ENCODE measurements at regions not wholly inside any gene's neighbourhood (a gene's known extent, or its start where the extent isn't known, plus 50 kb on each side); places are given as distances from the start of the nearest gene placed in this dataset.
"Not testable (repeated sequence)": the region's sequence is repeated elsewhere in the genome, so short reads cannot be mapped to it uniquely, and the experiment has no call there.

DNA sequence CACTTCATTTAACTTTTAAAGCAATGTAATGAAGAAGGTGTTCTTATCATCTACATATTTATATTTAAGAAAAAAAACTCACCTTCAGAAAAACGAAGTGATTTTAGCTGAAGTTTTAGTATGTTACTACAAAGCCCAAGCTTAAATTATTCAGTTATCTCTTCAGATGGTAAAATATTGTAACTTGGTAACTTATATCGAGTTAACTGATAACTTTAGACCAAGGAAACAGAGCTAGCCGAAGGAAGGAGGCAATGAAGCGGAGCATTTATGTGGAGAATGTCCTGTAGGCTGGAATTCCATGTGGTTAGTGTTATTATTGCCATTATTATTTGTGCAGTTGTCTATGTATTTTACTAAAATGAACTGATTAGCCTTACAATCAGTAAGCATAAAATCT, 1102.1 kb upstream of the LCORL start:
- no peak for DNase-seq

DNA sequence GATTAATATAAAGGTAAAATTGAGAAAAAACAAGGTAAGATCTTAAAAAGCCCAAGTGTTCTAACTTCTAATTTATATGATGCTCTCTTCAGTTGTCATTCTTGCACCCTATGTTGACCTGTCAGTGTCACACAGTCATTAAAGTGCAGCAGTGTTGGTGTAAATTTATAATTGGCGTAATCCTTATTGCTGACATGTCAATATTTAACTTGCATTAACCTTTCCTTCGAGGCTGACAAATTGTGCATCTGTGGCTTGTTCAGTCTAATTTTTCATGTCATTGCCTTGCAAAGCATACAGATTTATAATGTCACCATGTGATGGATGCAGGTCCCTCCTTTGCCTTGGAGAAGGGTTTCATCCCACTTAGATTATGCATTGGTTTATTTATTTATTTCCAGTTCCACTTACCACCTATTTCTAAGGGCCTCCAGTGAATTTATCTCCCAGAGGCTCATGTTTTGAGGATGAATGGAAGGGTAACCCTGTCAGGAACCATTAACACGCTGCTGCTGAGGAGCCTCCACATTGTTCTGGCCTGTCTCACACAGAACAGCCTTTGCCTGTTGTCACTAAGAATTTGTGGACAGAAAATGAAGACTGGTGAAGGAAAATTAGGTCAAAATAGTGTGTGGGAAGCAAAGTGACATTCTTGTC, 1098.5 kb upstream of the LCORL start:
- no peak for DNase-seq

DNA sequence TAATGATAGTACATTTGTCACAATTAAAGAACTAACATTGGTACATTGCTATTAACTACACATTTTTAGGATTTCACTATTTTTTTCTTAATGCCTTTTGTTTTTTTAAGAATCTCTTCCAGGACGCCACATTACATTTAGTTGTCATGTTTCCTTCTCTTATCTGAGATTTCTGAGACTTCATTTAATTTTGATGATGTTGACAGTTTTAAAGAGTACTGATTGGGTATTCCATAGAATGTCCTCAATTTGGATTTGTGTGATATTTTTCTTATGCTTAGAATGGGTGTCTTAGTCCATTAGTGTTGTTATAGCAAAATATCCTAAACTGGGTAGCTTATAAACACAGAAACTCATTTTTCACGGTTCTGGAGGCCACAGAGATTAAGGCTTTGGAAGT, 1095.5 kb upstream of the LCORL start:
- DNase-seq: no peak

DNA sequence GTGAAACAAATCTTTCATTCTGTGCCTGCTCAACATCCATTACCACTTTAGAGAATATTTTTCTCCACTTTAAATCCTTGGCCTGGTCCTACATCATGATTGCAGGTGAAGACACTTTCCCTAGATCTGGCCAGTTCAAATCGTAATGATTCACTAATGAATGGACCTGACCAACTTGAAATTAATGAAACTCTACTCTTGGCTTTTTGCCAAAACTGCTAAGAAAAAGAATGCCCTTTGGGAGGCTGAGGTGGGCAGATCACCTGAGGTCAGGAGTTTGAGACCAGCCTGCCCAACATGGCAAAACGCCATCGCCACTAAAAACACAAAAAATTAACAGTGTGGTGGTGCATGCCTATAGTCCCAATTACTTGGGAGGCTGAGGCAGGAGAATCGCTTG, 1082.6 kb upstream of the LCORL start:
- no peak for DNase-seq

DNA sequence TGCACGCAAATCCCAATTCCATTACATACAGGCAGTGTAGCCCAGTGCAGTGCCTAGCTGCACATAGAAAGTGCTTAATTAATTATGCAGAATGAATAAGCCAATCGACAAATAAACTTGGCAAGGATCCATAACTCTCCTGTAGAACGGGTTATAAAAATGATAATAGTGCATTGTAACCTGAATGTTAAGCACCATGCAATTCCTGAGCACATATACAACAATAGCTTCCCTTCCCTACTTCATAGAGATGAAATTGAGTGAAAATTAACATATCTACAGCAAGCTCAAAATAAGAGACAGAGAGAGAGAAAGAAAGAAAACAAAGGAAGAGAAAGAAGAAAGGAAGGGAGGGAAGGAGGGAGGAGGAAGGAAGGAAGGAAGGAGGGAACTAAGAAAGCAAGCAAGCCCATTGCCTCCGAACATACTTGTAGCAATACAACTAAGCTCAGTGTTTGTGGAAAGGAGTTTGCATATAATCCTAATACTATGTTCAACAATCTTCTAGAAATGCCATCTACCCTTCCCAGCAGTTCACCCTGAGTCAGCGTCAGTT, 1074.0 kb upstream of the LCORL start:
- DNase-seq: no peak

DNA sequence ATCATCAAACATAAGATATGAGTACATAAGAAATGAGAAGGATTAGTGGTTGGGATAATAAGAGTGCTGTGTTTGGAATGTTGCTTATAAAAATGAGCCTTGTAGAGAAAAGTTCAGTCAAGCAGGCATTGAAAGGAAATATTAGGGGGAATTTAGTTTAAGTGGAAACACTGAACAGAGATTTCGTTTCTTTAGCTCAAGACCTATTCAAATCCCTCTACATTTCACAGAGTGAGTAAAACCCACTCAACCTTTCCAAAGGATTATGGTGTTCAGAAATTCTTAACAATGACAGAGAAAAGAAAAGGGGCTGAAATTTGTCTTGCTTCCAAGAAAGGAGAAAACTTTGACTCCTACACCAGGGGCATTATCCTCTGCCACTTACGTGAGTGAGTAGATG, 1072.4 kb upstream of the LCORL start:
- no peak for DNase-seq

DNA sequence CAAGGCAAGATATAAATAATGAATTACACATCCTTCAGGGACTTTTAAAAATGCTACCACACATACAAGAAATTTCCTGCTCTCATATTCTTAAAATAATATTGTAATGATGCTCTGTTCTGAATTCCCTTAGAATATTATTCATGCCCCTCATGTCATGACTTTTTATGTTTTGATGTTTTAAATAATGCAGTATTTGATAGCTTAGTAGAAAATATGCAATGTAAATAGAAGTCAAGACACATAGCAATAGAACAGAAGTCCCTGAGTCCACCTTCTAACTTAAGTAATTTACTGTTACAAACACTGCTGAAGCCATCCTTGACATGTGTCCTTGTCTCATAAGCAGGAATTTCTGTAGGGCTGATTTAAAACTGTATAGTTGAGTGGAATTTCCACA, 1071.2 kb upstream of the LCORL start:
- no peak for DNase-seq

DNA sequence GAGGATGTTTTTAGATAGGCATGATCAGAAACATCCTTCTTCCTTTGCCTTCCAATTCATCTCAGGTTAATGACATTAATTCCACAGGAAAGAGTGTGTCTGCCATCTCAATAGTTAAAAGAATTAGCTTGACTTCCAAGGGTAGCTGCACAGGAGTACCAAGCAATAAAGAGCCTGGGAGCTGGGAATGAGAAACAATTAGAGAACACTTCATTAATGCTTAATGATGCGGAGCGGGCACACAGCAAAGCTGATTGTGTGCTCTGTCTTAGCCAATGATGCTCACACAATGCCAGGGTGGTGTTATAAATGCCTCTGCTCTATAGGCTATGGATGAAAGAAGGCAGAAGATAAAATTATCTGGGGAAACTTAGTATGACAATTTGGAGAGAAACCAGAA, 1052.5 kb upstream of the LCORL start:
- DNase-seq: no peak

DNA sequence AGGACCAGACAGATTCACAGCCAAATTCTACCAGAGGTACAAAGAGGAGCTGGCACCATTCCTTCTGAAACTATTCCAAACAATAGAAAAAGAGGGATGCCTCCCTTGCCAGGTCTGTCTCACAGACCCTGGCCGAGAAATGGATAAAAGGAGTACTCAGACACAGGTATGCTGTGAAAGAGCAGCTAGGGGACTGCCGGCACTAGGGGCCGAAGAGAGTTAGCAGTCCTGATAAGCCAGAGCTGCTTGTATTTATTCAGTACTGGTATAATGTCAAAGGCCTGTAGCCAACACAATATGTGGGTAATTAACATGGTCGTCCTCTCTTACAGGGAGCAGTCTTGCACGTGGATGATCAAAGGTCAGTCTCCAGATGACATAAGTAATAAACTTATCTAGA, 1042.1 kb upstream of the LCORL start:
- DNase-seq: no peak

DNA sequence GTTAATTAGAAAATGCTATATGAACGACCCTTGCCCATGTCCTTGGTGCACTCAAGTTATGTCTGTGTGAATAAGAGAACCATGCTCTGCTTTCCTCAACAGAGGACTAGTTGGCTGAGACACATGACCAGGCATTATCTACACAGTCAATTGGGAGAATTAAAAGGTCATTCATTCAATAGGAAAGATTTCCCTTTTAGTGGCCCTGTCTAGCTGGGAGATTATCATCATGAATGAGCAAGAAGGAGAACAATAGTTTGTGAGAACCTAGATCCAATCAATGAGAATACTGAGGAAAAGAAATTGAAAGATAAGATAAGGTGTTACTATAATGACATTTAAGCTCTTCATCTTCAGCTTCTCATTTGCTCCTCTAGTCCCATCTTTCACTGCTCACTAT, 1033.4 kb upstream of the LCORL start:
- no peak for DNase-seq

DNA sequence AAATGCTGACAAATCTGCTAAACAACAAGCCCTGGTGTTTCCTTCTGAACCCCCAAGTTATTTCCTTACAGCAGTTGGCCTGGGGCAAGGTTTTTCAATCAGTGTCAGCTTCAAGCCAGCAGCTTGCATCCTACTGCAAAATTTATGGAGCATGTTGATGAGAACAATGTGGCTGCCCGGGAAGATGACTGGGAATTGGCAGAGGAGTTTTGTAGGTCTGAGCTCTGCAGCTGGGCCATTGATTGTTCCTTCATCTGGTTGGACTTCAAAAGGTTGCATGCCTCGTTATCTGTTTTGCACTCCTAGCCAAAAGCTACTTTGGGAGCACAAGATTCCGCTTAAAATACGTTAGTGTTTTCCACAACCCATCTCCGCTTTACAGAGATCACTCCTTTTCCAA, 1030.3 kb upstream of the LCORL start:
- DNase-seq: no peak

DNA sequence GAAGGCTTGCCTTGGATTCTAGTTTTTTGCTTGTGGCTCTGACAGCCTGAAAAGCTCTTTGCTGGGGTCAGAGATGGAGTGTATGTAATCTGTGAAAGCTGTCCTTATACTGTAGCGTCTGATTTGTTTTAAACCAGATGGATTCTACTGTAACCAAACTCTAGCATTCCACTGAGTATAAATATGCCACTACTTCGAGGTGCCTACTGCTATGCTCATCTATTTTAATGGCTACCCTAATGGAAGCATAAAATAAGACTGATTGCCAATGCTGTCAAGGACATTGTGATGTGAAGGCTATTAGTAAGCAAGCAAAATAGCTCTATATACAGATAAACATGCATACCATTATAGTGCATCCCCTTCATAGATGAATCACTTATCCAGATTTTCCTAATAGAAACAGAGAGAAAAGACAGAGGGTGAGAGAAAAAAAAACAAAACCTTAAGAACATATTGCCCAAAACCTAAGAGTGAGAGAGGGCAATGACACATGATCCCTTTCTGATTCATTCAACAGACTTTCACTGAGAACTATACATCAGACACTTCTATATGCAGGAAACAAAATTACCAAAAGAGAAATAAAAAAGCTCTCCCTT, 1025.8 kb upstream of the LCORL start:
- DNase-seq: no peak

DNA sequence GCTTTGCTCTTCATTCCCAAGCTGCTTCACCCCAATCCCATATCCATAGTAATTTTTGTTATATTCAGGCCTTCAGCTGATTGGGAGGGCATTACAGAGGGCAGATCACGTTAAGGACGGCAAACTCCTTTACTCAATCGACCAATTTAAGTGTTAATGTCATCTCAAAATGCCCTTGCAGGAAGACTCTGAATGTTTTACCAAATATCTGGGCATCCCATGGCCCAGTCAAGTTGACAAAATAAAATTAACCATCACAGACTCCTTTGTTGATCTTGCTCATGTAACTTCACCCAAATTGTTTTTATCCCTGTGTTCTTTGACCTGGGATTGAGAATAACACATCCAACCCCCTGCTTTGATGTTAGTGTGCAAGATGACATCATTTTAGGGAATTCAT, 1018.3 kb upstream of the LCORL start:
- no peak for DNase-seq

DNA sequence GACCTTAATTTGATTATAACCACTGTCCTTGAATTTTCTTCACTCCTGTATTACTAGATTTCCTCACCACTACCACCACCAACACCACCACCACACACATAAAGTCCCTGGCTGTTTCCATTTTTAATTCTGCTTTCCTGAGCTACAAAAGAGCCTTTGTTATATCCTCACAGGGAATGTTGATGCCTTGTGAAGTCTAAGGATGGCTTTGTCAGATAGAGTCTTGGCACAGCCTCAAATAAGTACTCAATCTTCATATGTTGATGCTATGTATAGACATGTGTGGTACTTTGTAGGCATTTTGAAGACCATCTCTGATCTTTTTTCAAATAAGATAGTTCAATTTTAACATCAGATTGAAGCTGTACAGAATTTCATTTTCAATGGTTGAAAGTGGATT, 1016.7 kb upstream of the LCORL start:
- DNase-seq: no peak

DNA sequence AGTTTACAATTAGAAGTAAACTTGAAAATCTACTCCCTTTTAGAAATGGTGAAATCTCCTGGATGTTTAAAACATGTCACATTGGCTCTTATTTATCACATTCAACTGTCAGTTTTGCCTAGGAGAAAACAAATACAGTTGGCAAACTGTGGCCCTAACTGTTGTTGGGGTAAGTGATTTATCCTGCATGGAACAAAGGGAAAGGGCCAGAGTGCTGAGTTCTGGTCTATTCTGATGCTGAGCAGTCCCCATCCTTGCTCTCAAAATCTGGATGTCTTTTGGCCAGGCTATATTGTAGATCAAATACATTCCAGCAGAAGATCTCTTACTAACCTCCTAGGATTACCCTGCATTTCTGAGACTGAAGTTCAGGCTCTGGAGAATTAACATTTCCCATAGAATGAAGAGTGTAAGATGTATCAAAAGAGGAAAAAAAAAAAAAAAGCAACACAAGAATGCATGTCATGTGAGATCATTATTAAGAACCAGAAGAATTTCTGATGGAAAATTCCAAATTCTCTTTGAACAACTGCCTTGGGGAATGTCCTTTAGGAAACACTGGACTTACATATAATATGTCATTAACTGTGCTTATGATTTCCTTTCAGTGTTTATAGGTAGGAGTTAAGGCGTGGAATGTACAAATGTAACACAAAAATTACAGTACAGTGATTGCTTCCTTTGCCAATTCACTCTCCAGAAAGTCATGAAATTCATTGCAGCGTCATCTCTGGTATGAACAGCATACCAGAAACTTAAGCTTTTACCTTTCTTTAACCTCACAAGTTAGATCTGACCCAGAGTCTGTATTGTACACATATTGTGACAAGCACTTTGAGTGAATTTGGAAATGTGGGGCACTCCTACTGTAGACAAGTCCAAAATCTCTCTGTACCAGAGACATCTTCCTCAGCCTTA, 1012.5 kb upstream of the LCORL start:
- DNase-seq: no peak

DNA sequence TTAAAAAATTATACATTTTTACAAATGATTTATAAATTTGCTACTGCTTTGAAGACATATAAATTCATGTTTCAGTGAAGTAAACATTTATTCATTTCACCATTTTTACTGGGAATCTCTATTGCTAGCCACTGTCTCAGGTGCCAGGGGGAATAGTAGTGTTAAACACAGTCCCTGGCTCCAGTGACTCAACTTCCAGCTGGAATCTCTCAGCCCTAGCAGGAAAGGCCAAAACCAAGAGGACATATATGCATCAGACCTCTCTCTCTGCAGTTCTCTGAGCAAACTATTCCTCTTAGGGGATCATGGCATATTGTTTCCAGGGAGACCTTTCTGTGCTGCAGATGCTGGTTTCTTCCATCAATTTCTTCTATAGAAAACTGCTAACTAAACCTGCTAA, 1009.0 kb upstream of the LCORL start:
- DNase-seq: no peak

DNA sequence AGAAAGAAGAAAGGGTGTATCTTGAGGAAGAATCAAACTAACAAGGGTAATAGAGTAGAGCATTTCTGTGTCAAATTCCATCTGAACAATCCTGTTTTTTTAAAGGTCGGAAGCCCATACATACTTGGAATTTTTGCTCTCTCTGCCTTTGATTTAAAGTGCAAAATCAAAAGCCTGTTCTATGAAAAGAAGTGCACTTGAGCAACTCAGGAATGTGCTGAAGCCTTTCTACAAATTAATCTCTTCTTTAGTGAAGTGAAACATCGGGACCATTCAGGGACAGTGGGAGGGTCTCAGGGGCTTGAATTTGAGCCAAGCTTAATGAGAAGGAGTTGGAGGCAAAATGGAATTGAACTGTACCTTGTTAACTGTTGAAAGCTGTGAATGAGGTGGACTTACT, 1008.5 kb upstream of the LCORL start:
- DNase-seq: no peak

DNA sequence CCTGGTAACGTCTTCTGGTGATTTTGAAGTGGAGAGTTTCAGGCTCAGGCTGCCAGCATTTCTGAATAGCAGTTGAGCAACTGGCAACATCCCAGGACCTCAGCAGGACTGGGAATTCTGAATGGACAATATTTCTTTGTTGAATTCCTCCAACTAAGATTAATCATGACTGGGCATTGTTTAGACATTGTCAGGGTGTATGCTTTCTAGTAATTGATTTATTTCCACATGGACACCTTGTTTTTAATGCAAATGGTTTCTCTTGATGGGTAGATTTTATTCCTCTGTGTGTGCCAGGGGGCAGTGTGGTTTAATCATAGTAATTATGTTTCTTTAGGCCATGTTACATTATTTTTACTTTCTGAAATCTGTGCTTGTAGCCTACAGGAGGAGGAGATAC, 1004.7 kb upstream of the LCORL start:
- DNase-seq: no peak

DNA sequence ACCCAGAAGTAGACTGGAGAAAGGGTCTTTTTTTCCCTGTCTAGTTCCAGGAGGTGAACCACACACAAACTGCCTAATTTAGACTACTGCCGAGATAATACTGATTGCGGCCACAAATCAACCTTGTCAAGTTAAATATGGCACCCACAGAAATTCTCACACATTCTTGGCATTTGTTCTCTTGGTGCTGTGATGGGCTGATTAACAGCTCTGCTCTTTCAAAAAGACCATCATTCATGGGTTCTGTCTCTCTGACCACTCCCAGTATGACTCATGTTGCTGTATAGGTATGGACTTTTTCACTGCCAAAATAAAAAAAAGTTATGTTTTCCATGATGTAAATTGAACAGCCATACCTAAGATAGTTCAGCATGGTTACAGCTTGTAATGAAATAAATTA, 1003.5 kb upstream of the LCORL start:
- no peak for DNase-seq

DNA sequence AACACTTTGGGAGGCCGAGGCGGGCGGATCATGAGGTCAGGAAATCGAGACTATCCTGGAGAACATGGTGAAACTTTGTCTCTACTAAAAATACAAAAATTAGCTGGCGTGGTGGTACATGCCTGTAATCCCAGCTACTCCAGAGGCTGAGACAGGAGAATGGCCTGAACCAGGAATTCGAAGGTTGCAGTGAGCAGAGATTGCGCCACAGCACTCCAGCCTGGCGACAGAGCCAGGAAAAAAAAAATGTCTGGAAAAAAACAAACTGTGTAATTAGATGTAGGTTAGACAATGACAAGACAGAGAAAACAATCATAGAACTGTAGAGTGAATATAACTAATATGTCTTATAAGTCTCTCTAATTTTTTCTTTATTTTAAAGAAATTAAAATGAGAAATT, 1002.5 kb upstream of the LCORL start:
- no peak for DNase-seq

DNA sequence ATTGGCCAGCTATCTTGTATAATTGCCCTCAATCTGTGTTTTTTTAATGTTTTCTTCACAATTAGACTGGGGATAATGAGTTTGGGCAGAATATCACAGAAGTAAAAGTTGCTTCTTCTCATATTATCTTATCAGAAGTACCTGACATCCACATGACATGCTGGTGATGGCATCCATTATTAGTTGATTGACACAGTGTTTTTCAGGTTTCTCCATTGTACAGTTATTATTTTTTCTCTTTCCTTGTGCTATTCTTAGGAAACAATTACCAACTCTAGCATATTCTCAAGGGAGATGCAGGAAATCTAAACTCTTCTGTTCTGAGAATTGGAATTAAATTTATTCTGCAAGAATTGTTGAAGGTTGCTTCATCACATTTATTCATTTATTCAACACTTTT, 1000.1 kb upstream of the LCORL start:
- no peak for DNase-seq

DNA sequence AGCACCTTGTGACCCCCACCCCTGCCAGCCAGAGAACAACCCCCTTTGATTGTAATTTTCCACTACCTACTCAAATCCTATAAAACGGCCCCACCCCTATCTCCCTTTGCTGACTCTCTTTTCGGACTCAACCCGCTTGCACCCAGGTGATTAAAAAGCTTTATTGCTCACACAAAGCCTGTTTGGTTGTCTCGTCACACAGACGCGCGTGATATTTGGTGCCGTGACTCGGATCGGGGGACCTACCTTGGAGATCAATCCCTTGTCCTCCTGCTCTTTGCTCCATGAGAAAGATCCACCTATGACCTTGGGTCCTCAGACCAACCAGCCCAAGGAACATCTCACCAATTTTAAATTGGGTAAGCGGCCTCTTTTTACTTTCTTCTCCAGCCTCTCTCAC, 995.0 kb upstream of the LCORL start:
- not testable (repeated sequence) for DNase-seq

DNA sequence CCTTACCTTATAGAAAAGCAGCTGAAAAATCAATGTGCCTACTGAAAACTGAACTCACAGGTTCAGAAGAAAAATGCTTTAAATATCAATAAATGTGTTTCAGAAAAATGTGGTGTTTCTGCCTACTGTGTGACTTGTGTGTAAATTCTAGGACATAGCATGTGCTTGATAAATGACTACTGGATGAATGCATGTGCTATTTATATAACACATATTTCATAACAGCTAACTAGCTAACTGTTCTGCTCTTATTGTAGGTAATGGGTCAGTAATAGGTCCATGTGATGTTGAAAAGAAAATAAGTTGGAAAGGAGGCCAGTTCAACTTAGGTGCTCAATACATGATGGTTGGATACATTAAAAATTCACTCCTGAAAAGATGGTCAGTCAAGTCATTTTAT, 993.0 kb upstream of the LCORL start:
- DNase-seq: no peak

DNA sequence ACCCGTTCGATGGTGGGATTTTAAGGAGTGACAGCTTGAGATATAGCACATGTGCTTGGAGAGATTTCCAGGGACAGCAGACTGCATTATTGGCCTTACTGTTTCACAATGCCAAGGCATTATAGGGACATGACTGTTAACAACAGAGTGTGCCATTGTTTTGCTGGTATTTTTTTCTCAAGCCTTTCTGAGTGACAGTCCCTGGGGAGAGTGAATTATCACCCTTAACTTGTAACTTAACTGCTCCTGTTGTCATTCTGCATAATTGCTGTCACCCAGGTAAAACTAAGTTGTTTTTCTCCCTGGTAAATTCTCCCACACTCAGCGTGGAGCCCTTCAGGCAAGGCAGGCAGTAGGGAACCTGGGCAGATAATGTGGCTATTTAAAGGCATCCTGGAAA, 989.2 kb upstream of the LCORL start:
- no peak for DNase-seq

All from MV-4-11 (cell line).